ENCODE measurements at regions not wholly inside any gene's neighbourhood (a gene's known extent, or its start where the extent isn't known, plus 50 kb on each side); places are given as distances from the start of the nearest gene placed in this dataset.
A peak's percentile ranks its signal among the peaks of the same experiment; 100 is the strongest.

DNA sequence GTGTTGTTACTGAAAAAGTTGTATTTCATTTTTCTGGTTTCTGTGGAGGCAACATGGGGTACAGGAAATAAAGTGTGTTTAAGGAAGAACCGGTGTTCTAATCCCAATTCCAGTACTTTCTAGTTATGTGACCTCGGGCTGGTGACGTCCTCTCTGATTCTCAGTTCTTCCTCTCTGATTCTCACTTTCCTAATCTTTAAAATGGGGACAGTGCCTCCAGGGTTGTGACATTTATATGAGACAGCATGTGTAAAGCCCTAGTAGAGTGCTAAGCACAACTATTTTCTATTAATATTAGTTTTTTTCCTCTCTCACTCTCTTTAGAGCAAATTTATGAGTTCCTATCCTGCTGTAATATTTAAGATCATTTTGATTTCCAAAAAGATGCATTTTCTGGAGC lies 50.9 kb upstream of the PTPDC1 start:
- intact Hi-C loops (cut with DNase I), result loop anchor here in 2 of 4 donors (5.0 to 10.0 kb wide), 2 partner anchors 134 to 459 kb away; partner anchors contain the start of gene PHF2 (in 1 of the 2)
- WGBS, 3 donors, result 91 to 94% (median 91%) methylated on average over 3 of the region's 3 CpGs
- Histone ChIP-seq H3K9me3 (no peaks in the 10 kb centered on the region), H3K4me3 (no peak overlapping the region), H3K27ac (no peak overlapping the region), H3K4me1 (ENCODE audit: insufficient read depth) (peaks cover 1% of the 10 kb centered on the region), H3K27me3 (no peaks in the 10 kb centered on the region), H3K36me3 (no peaks in the 10 kb centered on the region)
- TF ChIP-seq, protein P1, sequence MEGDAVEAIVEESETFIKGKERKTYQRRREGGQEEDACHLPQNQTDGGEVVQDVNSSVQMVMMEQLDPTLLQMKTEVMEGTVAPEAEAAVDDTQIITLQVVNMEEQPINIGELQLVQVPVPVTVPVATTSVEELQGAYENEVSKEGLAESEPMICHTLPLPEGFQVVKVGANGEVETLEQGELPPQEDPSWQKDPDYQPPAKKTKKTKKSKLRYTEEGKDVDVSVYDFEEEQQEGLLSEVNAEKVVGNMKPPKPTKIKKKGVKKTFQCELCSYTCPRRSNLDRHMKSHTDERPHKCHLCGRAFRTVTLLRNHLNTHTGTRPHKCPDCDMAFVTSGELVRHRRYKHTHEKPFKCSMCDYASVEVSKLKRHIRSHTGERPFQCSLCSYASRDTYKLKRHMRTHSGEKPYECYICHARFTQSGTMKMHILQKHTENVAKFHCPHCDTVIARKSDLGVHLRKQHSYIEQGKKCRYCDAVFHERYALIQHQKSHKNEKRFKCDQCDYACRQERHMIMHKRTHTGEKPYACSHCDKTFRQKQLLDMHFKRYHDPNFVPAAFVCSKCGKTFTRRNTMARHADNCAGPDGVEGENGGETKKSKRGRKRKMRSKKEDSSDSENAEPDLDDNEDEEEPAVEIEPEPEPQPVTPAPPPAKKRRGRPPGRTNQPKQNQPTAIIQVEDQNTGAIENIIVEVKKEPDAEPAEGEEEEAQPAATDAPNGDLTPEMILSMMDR (IDR thresholded peaks at IDR 0.05), result no peak
- TF ChIP-seq POLR2A (IDR thresholded peaks at IDR 0.05), result no peak
- TF ChIP-seq EP300 (IDR thresholded peaks at IDR 0.05), result no peak
- DNase-seq, result no peak

DNA sequence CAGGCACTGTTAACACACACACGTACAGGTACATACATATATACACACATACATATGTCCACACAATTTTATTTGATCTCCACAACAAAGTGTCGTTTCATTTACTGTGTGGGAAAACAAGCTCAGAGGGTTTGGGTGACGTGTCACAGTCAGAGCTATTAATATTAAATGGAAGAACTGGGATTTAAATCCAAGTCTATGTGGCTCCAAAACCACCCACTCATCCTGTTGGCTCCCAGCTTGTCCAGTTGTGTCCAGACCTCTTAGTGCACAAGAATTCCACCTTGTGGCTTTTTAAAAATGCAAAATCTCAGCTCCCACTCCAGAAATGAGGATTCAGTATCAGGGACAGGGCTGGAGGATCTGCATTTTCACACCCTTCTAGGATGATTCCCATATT lies 52.3 kb upstream of the PTPDC1 start:
- no peaks in the 10 kb centered on the region for H3K9me3 ChIP-seq
- DNase-seq, result no peak
- no peak overlapping the region for H3K27ac ChIP-seq
- 74 to 80% (median 80%) methylated on average over 3 of the region's 3 CpGs for WGBS, 3 donors
- H3K4me3 ChIP-seq, result no peak overlapping the region
- TF ChIP-seq, protein P1 (IDR thresholded peaks at IDR 0.05), result no peak
- TF ChIP-seq EP300 (IDR thresholded peaks at IDR 0.05) (no peak), POLR2A (IDR thresholded peaks at IDR 0.05) (no peak)
- intact Hi-C loops (cut with DNase I), result loop anchor here in 2 of 4 donors (5.0 to 10.0 kb wide), 2 partner anchors 135 to 457 kb away; partner anchors contain the start of gene PHF2 (in 1 of the 2)
- no peaks in the 10 kb centered on the region for H3K27me3 ChIP-seq
- peaks cover 1% of the 10 kb centered on the region for H3K4me1 ChIP-seq (ENCODE audit: insufficient read depth)
- no peaks in the 10 kb centered on the region for H3K36me3 ChIP-seq

DNA sequence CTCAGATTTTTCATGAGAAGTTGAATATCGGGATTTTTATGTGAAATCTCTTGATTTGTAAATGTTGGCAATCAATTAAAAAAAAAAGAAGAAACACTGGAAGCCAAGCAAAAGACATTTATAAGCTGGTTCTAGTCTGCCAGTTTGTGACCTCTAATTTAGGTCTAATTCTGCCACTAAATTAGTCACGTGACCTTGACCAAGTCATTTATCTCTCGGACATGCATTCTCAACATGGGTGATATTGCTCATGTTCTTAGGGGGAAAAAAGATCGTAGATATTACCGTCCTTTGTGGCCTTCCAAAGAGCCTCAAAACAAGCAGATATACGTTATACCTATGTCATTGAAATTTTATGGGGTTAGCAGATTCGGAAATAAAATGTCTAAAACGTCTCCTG lies 52.9 kb upstream of the PTPDC1 start:
- no peak for DNase-seq
- Histone ChIP-seq H3K27me3 (no peaks in the 10 kb centered on the region), H3K4me3 (peak overlapping the region; percentile 87), H3K9me3 (no peaks in the 10 kb centered on the region), H3K27ac (no peak overlapping the region), H3K36me3 (no peaks in the 10 kb centered on the region), H3K4me1 (ENCODE audit: insufficient read depth) (peaks cover 1% of the 10 kb centered on the region)
- WGBS, 3 donors, result 24 to 27% (median 26%) methylated on average over 8 of the region's 8 CpGs
- TF ChIP-seq POLR2A (IDR thresholded peaks at IDR 0.05) (no peak), EP300 (IDR thresholded peaks at IDR 0.05) (no peak)
- TF ChIP-seq, protein P1 (IDR thresholded peaks at IDR 0.05), result no peak
- intact Hi-C loops (cut with DNase I), result loop anchor here in 2 of 4 donors (5.0 to 10.0 kb wide), 2 partner anchors 136 to 457 kb away; partner anchors contain the start of gene PHF2 (in 1 of the 2)

DNA sequence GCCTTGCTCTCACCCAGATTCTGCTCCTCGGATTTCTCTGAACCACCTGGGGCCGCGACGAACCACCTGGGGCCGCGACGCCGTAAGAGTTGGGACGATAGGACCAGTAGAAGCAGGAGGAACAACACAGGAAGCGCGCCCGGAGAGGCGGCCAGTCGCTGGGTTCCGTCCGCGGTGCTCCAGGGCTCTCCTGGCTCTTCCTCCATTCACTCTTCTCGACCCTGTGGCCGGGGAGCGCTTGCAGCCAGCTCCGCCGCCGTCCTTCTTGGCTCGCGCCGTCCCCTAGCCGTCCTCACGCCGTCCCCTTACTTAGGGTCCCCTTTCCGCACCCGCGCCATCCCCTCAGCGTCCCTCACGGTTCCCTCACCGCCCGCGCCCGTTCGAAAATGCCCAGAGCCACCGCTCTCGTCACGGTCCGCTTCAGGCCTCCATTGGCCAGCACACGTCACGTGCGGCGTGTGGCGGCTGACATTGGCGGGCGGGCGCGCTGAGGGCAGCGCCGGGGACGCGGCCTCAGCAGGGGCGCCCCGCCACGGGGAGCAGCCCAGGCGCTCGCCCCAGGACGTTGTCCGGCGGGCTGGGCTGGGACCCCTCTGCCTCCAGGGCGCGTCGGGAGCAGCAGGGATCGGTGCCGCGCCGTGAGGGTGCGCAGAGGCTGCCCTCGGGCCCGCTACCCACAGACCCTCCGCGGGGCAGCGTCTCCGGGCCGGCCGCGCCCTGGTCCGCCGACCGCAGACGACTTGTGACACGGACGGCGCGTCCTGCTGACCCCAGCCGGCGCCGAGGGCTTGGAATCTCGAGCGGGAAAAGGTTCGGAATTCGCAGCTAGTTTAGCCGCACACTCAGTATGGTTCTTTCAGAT lies 53.7 kb upstream of the PTPDC1 start:
- peak overlapping the region; percentile 16 to 44 for H3K27ac ChIP-seq
- peak; percentile 74 to 89 (median 82) for DNase-seq
- no peaks in the 10 kb centered on the region for H3K27me3 ChIP-seq
- 0% methylated on average over 85 to 97 of the region's 97 CpGs for WGBS, 3 donors
- TF ChIP-seq, protein P1 (IDR thresholded peaks at IDR 0.05), result no peak
- TF ChIP-seq POLR2A (IDR thresholded peaks at IDR 0.05), result peak; percentile 62
- H3K9me3 ChIP-seq, result no peaks in the 10 kb centered on the region
- H3K4me1 ChIP-seq (ENCODE audit: insufficient read depth), result peaks cover 1% of the 10 kb centered on the region
- intact Hi-C loops (cut with DNase I), result loop anchor here in 2 of 4 donors (5.0 to 10.0 kb wide), 2 partner anchors 137 to 456 kb away; partner anchors contain the start of gene PHF2 (in 1 of the 2)
- H3K4me3 ChIP-seq, result peak overlapping the region; percentile 87
- H3K36me3 ChIP-seq, result no peaks in the 10 kb centered on the region
